NCI-H446 treated with DMSO at 0.1 percent for 48 hours (cell line): ENCODE measurements at regions not wholly inside any gene's neighbourhood (a gene's known extent, or its start where the extent isn't known, plus 50 kb on each side); places are given as distances from the start of the nearest gene placed in this dataset.
"Not testable (repeated sequence)": the region's sequence is repeated elsewhere in the genome, so short reads cannot be mapped to it uniquely, and the experiment has no call there.

Experiments used
- DNase-seq: peaks from one replicate; lab custom pipeline; 2025; lab: John Stamatoyannopoulos, UW

GRCh38 chr2:200102971-200103370, 147.6 kb downstream of the MAIP1 start:
- DNase-seq, result no peak

DNA sequence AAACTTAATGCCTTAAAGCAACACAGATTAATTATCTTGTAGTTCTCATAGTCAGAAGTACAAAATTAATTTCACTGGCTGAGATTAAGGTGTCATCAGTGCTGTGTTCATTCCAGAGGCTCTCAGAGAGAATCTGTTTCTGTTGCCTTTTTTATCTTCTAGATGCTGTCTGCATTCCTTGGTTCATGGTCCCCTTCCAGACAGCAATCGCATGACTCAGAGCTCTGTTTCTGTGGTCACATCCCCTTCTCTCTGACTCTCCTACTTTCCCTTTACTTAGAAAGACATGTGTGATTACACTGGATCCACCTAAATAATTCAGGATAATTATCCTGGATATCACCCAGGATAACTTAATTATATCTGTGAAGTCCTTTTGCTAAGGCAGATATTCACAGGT, 148.6 kb downstream of the MAIP1 start:
- DNase-seq, result no peak

- DNase-seq, result no peak
Observed at GRCh38 chr2:200107514-200108217, 152.3 kb downstream of the MAIP1 start.

GRCh38 chr2:200109421-200109820, 154.0 kb downstream of the MAIP1 start:
- no peak for DNase-seq

- no peak for DNase-seq
Observed at GRCh38 chr2:200110381-200110780, 155.0 kb downstream of the MAIP1 start.

DNA sequence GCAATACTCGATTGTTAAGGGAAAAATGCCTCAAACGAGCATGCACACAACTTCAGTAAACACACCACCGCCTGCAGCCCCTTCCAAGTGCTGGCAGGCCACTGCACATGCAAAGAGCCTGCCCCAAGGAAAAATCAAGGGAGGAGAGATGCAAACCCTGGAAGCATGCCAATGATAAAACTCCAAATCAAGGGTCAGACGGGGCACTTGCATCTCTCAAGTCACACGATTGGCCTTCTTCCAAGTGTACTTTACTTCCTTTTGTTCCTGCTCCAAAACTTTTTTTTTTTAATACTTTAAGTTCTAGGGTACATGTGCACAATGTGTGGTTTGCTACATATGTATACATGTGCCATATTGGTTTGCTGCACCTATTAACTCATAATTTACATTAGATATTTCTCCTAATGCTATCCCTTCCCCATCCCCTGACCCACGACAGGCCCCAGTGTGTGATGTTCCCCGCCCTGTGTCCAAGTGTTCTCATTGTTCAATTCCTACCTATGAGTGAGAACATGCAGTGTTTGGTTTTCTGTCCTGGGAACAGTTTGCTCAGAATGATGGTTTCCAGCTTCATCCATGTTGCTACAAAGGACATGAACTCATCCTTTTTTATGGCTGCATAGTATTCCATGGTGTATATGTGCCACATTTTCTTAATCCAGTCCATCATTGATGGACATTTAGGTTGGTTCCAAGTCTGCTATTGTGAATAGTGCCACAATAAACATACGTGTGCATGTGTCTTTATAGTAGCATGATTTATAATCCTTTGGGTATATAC, 157.8 kb downstream of the MAIP1 start:
- DNase-seq, result not testable (repeated sequence)

DNA sequence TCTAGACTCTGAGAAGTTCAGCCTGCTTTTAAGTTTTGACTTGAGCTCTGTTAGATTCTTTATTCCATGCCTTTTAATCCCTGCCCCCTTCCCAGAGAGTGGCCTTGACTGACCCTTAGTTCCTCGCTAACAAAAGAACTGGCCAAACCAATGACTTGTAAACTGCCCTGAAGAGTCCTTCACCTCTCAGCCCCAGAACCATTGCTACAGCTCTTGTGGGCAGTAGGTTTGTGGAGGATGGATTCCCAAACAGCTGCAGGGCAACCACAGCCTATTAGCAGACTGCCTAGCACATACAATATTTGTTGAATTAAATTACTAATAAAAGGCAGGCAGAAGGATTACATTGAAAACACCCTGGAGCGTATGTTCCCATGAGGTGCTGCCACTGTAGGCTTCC, 163.9 kb downstream of the MAIP1 start:
- DNase-seq, result no peak

DNA sequence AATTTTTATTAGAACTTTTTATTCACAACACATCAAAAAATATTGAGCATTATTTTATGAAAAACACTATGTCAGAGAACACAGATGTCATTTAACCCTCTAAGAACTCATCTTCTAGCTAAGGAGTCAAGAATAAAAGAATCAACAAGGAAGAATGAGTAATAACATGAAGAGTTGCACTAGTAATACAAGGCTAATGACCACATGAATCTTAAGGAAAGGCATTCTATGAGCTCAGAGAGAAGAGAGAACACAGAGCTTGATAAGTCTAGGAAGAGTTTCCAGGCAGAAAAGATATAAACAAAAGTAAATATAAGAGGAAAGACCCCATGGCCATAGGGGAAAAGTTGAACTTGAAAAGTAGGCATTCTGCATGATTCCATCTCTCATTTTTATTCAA, 166.5 kb downstream of the MAIP1 start:
- DNase-seq, result no peak

- no peak for DNase-seq
Observed at GRCh38 chr2:200122683-200123082, 167.3 kb downstream of the MAIP1 start.

DNA sequence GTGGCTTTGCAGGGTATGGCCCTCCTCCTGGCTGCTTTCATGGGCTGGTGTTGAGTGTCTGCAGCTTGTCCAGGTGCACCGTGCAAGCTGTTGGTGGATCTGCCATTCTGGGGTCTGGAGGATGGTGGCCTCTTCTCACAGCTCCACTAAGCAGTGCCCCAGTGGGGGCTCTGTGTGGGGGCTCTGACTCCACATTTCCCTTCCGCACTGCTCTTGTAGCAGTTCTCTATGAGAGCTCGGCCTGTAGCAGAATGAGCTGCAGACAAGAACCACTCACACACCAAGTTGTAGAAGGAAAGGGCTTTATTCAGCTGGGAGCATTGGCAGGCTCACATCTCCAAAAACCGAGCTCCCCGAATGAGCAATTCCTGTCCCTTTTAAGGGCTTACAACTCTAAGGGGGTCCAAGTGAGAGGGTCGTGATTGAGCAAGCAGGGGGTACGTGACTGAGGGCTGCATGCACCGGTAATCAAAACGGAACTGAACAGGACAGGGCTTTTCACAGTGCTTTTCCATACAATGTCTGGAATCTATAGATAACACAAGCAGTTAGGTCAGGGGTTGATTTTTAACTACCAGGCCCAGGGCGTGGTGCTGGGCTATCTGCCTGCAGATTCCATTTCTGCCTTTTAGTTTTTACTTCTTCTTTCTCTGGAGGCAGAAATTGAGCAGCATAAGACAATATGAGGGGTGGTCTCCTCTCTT, 169.4 kb downstream of the MAIP1 start:
- not testable (repeated sequence) for DNase-seq

GRCh38 chr2:200125444-200126284, 170.3 kb downstream of the MAIP1 start:
- no peak for DNase-seq

DNA sequence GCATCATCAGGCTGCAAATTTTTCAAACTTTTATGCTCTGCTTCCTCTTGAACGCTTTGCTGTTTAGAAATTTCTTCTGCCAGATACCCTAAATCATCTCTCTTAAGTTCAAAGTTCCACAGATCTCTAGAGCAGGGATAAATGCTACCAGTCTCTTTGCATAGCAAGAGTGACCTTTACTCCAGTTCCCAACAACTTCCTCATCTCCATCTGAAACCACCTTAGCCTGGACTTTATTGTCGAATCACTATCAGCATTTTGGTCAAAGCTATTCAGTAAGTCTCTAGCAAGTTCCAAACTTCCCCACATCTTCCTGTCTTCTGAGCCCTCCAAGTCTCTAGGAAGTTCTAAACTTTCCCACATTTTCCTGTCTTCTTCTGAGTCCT, 170.9 kb downstream of the MAIP1 start:
- not testable (repeated sequence) for DNase-seq

DNA sequence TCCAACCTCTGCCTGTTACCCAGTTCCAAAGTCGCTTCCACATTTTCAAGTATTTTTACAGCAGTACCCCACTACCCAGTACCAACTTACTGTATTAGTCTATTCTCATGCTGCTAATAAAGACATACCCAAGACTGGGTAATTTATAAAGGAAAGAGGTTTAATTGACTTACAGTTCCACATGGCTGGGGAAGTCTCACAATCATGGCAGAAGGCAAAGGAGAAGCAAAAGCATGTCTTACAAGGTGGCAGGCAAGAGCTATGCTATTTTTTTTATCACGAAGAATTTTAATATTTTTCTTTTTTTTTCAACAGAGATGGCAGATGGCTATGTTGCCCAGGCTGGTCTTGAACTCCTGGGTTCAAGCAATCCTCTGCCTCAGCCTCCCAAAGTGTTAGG, 171.3 kb downstream of the MAIP1 start:
- not testable (repeated sequence) for DNase-seq

- no peak for DNase-seq
Observed at GRCh38 chr2:200127848-200128247, 172.5 kb downstream of the MAIP1 start.

DNA sequence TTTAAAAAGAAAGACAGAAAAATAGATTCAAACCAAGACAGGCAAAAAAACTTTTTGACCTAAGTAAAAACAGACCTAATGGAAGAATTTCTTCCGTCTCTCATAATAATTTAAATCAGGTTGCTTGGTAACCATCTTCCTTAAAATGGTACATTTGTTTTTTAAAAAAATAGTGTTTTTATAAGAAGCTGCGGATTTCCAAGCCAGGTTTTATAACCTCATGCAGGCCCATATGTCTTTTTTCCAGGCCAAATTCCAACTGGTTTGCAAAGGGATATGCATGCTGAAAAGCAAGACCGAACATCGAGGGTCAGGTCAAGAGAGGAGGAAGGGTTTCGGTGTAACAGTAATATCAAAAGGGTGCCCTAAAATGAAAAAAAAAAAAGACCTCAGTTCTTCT, 172.9 kb downstream of the MAIP1 start:
- no peak for DNase-seq

DNA sequence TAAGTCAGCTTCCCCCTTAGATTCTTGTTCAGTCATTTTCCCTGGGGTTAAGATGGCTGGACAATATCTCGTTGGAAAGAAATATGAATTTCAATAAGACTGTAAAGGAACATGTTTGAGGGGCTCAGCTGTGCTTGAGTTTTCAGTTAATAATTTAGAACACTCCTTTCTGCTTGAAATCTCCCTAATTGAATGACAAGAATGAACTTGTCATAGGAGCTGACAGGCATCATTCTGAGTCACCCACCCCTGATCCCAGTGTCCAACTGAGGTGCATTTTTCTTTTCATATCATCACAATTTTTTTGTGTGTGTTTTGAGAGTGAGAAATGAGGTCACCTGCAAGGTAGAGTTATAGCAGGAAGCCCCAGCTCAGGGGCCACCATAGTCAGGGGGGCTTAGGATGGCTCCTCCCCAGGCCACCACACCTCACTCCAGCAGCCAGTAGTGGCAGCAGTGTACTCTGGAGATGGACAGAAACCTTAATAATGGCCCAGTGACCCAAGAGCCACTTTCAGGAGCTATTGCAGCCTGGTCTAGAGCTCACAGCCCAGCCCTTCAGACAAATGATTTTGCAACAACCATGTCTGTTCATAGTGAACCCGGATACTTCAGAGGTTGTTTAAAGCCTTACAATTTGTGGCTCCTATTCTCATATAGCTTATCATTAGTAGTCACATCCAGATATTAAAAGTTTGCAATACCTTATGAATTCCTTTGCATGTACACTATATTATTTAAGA, 174.5 kb downstream of the MAIP1 start:
- DNase-seq, result no peak

GRCh38 chr2:200130762-200131166, 175.4 kb downstream of the MAIP1 start:
- no peak for DNase-seq

DNA sequence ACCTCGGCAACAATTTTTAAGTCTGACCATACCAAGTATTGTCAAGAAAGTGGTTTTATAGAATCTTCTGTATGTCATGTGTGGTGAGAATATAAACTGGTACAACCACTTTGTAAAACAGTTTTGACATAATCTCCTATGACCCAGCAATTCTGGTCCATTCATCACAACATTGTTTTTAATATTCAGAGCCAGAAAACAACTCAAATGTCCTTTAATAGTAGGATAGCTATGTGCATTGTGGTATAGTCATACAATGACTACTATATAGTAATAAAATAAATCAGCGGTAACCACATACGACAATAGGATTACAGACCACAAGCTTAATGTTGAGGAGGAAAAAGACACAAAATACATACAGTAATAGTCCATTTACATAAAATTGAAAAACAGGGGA, 175.2 kb upstream of the SPATS2L start:
- DNase-seq, result no peak

DNA sequence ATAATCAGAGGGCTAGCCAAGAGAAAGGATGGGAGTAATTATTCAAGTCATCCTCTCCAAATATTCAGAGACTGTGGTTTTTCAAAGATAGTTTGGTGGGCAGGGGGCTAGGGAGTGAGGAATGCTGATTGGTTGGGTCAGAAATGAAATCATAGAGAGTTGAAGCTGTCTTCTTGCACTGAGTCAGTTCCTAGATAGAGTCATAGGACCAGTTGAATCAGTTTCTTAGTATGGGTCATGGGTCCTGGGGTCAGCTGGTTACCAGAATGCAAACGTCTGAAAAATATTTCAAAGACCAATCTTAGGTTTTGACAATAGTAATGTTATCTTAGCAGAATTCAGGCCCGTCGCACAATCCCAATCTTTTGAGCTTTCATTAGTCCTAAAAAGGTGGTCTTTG, 171.4 kb upstream of the SPATS2L start:
- no peak for DNase-seq

DNA sequence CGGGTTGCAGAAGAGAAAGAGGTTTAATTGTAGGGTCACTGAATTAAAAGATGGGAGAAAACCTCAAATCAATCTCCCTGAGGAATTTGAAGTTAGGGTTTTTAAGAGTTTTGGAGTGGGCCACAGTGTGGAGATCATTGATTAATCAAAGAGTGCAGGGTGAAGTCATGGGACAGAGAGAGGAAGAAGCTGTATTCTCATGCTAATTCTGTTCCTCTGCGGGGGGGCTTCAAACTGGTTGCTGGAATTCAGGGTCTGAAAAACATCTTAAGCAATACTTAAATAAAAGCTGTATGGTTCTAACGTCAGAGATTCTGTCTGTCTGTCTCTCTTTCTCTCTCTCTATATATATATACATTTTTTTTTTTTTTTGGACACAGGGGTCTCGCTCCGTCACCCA, 169.8 kb upstream of the SPATS2L start:
- no peak for DNase-seq

DNA sequence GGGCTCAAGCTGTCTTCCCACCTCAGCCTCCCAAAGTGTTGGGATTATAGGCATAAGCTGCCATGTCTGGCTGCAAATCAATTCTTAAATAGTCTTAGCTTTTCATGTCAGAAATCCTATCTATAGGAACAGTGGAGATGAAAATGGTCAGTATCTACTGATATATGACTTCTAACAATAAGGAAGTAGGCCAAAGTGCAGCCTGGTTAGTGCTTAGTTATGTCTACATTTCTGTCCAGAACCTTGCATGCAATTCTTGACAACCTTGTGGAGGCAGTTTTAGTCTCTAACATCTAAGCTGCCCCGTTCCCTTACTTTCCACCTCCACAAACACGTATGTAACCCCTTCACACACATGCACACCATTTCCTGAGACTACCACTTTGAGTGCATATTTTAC, 169.2 kb upstream of the SPATS2L start:
- no peak for DNase-seq
